SK-N-MC (cell line): ENCODE measurements at regions not wholly inside any gene's neighbourhood (a gene's known extent, or its start where the extent isn't known, plus 50 kb on each side); places are given as distances from the start of the nearest gene placed in this dataset.

ENCODE experiments used
- DNase-seq: peaks from one replicate; pipeline ENCODE4 v3.0.0-alpha.2; 2011; ENCODE audit warnings: low read depth, low spot score
- H3K27ac ChIP-seq: fragments of 200-600 bp; sonication (generic); 2 replicates; pipeline ENCODE4 v1.5.1; 2016; ENCODE audit warnings: mixed run types
- H3K36me3 ChIP-seq: fragments of 200-600 bp; sonication (generic); 2 replicates; pipeline ENCODE4 v1.6.1; 2017; ENCODE audit warnings: antibody characterized with exemption, low read length, mixed read lengths; ENCODE audit not compliant: insufficient read depth
- H3K4me3 ChIP-seq: fragments of 200-600 bp; sonication (generic); 2 replicates; pipeline ENCODE4 v1.5.1; 2016
- H3K9ac ChIP-seq: fragments of 200-600 bp; sonication (generic); 2 replicates; pipeline ENCODE4 v1.8.0; 2017; ENCODE audit warnings: mixed run types, mixed read lengths; ENCODE audit not compliant: insufficient read length
- H3K9me3 ChIP-seq: fragments of 200-600 bp; sonication (generic); 2 replicates; pipeline ENCODE4 v1.6.1; 2017; ENCODE audit warnings: low read depth, mild to moderate bottlenecking, antibody characterized with exemption, low read length, moderate library complexity, mixed read lengths
- EZH2 ChIP-seq: fragments of 200-600 bp; sonication (generic); IDR thresholded peaks from one replicate; pipeline ENCODE4 v1.6.1; 2017; ENCODE audit warnings: antibody characterized with exemption
- FOXP2 ChIP-seq: optimal IDR thresholded peaks from 2 replicates; pipeline ENCODE3; 2011; ENCODE audit warnings: mild to moderate bottlenecking, moderate library complexity; ENCODE audit not compliant: insufficient read depth; ENCODE audit errors: extremely low read length, control extremely low read depth
- POLR2AphosphoS5 ChIP-seq: IDR thresholded peaks from 2 replicates; pipeline ENCODE4 v1.6.1; 2012; ENCODE audit warnings: mild to moderate bottlenecking, low read depth, low read length, borderline replicate concordance

GRCh38 chr2:228561816-228562215, 380.3 kb upstream of the SPHKAP start:
- Histone ChIP-seq H3K4me3 (no peak overlapping the region), H3K9me3 (no peaks in the 10 kb centered on the region), H3K36me3 (no peaks in the 10 kb centered on the region), H3K27ac (no peak overlapping the region), H3K9ac (no peak overlapping the region)
- no peak for DNase-seq
- no peak for TF ChIP-seq FOXP2
- no peak for TF ChIP-seq EZH2
- no peak for TF ChIP-seq POLR2AphosphoS5

GRCh38 chr2:228559774-228560415, 378.4 kb upstream of the SPHKAP start:
- H3K4me3 ChIP-seq = no peak overlapping the region
- DNase-seq = no peak
- H3K36me3 ChIP-seq = no peaks in the 10 kb centered on the region
- no peak overlapping the region for H3K9ac ChIP-seq
- TF ChIP-seq EZH2 (no peak), FOXP2 (no peak), POLR2AphosphoS5 (no peak)
- H3K27ac ChIP-seq = no peak overlapping the region
- no peaks in the 10 kb centered on the region for H3K9me3 ChIP-seq

GRCh38 chr2:228556717-228557116, 375.2 kb upstream of the SPHKAP start:
- DNase-seq = no peak

GRCh38 chr2:228549441-228550007, 368.0 kb upstream of the SPHKAP start:
- Histone ChIP-seq H3K9ac (no peak overlapping the region), H3K9me3 (no peaks in the 10 kb centered on the region), H3K36me3 (no peaks in the 10 kb centered on the region), H3K27ac (no peak overlapping the region), H3K4me3 (no peak overlapping the region)
- no peak for DNase-seq
- TF ChIP-seq FOXP2 (no peak), EZH2 (no peak), POLR2AphosphoS5 (no peak)

More at GRCh38 chr2:228556717-228557116, 375.2 kb upstream of the SPHKAP start:
- no peak overlapping the region for H3K27ac ChIP-seq
- TF ChIP-seq FOXP2 (no peak), POLR2AphosphoS5 (no peak), EZH2 (no peak)
- no peak overlapping the region for H3K9ac ChIP-seq
- no peak overlapping the region for H3K4me3 ChIP-seq
- no peaks in the 10 kb centered on the region for H3K36me3 ChIP-seq
- H3K9me3 ChIP-seq = no peaks in the 10 kb centered on the region

GRCh38 chr2:228548230-228548629, 366.7 kb upstream of the SPHKAP start:
- H3K36me3 ChIP-seq = no peaks in the 10 kb centered on the region
- no peaks in the 10 kb centered on the region for H3K9me3 ChIP-seq

GRCh38 chr2:228545748-228546145, 364.3 kb upstream of the SPHKAP start:
- TF ChIP-seq EZH2 (no peak), FOXP2 (no peak), POLR2AphosphoS5 (no peak)
- H3K27ac ChIP-seq = no peak overlapping the region
- DNase-seq = no peak
- no peak overlapping the region for H3K9ac ChIP-seq
- H3K4me3 ChIP-seq = no peak overlapping the region
- H3K9me3 ChIP-seq = no peaks in the 10 kb centered on the region
- H3K36me3 ChIP-seq = no peaks in the 10 kb centered on the region

More at GRCh38 chr2:228548230-228548629, 366.7 kb upstream of the SPHKAP start:
- no peak for DNase-seq
- TF ChIP-seq POLR2AphosphoS5 (no peak), FOXP2 (no peak), EZH2 (no peak)
- no peak overlapping the region for H3K4me3 ChIP-seq
- no peak overlapping the region for H3K27ac ChIP-seq
- no peak overlapping the region for H3K9ac ChIP-seq

- TF ChIP-seq EZH2 (no peak), POLR2AphosphoS5 (no peak), FOXP2 (no peak)
- no peak for DNase-seq
- Histone ChIP-seq H3K9me3 (no peaks in the 10 kb centered on the region), H3K9ac (no peak overlapping the region), H3K36me3 (no peaks in the 10 kb centered on the region), H3K27ac (no peak overlapping the region), H3K4me3 (no peak overlapping the region)
Measured at GRCh38 chr2:228545041-228545747, 363.7 kb upstream of the SPHKAP start.

- no peaks in the 10 kb centered on the region for H3K36me3 ChIP-seq
- DNase-seq = no peak
- H3K9ac ChIP-seq = no peak overlapping the region
- H3K27ac ChIP-seq = no peak overlapping the region
- H3K9me3 ChIP-seq = no peaks in the 10 kb centered on the region
- TF ChIP-seq FOXP2 (no peak), POLR2AphosphoS5 (no peak), EZH2 (no peak)
- no peak overlapping the region for H3K4me3 ChIP-seq
Measured at GRCh38 chr2:228543117-228543516, 361.6 kb upstream of the SPHKAP start.

GRCh38 chr2:228542277-228542676, 360.8 kb upstream of the SPHKAP start:
- no peak overlapping the region for H3K9ac ChIP-seq
- no peak for DNase-seq
- no peaks in the 10 kb centered on the region for H3K9me3 ChIP-seq
- no peak overlapping the region for H3K27ac ChIP-seq
- no peak overlapping the region for H3K4me3 ChIP-seq
- no peaks in the 10 kb centered on the region for H3K36me3 ChIP-seq
- no peak for TF ChIP-seq FOXP2
- TF ChIP-seq EZH2 = no peak
- TF ChIP-seq POLR2AphosphoS5 = no peak
